GM12891 (cell line): ENCODE measurements at regions not wholly inside any gene's neighbourhood (a gene's known extent, or its start where the extent isn't known, plus 50 kb on each side); places are given as distances from the start of the nearest gene placed in this dataset.

Experiments
- PAX5 ChIP-seq: IDR thresholded peaks from 2 replicates; pipeline ENCODE4 v1.6.1; 2011; ENCODE audit warnings: low read length, moderate library complexity, mild to moderate bottlenecking; ENCODE audit not compliant: insufficient read depth, severe bottlenecking
- POLR2A ChIP-seq: IDR thresholded peaks from 2 replicates; pipeline ENCODE4 v1.6.1; 2011; ENCODE audit warnings: low read depth, low read length, control low read depth
- POLR2AphosphoS5 ChIP-seq: IDR thresholded peaks from 2 replicates; pipeline ENCODE4 v1.6.1; 2011; ENCODE audit warnings: low read depth, low read length, control low read depth
- TAF1 ChIP-seq: IDR thresholded peaks from 2 replicates; pipeline ENCODE4 v1.6.1; 2011; ENCODE audit warnings: low read depth, low read length, control low read depth

- TF ChIP-seq TAF1 (no peak), POLR2AphosphoS5 (no peak), POLR2A (no peak), PAX5 (no peak)
These were observed 178.0 kb upstream of the TMCO5A start for GRCh38 chr15:37756407-37756806.
